ENCODE measurements at regions not wholly inside any gene's neighbourhood (a gene's known extent, or its start where the extent isn't known, plus 50 kb on each side); places are given as distances from the start of the nearest gene placed in this dataset.

- 74 to 78% (median 75%) methylated on average over 8 of the region's 8 CpGs for WGBS, 3 donors
- Histone ChIP-seq H3K27ac (no peak overlapping the region), H3K9me3 (no peaks in the 10 kb centered on the region), H3K4me3 (no peak overlapping the region), H3K4me1 (ENCODE audit: insufficient read depth) (no peaks in the 10 kb centered on the region), H3K27me3 (no peaks in the 10 kb centered on the region), H3K36me3 (no peaks in the 10 kb centered on the region)
- TF ChIP-seq POLR2A (IDR thresholded peaks at IDR 0.05), result no peak
- TF ChIP-seq CTCF (IDR thresholded peaks at IDR 0.05), result no peak
- no peak for TF ChIP-seq EP300 (IDR thresholded peaks at IDR 0.05)
- no peak for DNase-seq
- intact Hi-C loops (cut with DNase I), result no loop called here
Measured at GRCh38 chr11:134711588-134711987, 299.5 kb upstream of the B3GAT1 start.

- H3K27ac ChIP-seq, result no peak overlapping the region
- no peaks in the 10 kb centered on the region for H3K4me1 ChIP-seq (ENCODE audit: insufficient read depth)
- H3K4me3 ChIP-seq, result no peak overlapping the region
- H3K36me3 ChIP-seq, result no peaks in the 10 kb centered on the region
- no peaks in the 10 kb centered on the region for H3K27me3 ChIP-seq
- 60 to 76% (median 73%) methylated on average over 4 of the region's 4 CpGs for WGBS, 3 donors
- DNase-seq, result no peak
- H3K9me3 ChIP-seq, result no peaks in the 10 kb centered on the region
- intact Hi-C loops (cut with DNase I), result no loop called here
- TF ChIP-seq EP300 (IDR thresholded peaks at IDR 0.05), result no peak
- TF ChIP-seq POLR2A (IDR thresholded peaks at IDR 0.05), result no peak
- TF ChIP-seq CTCF (IDR thresholded peaks at IDR 0.05), result no peak
Measured at GRCh38 chr11:134710861-134711407, 298.9 kb upstream of the B3GAT1 start.

GRCh38 chr11:134705858-134706257 lies 293.8 kb upstream of the B3GAT1 start:
- Histone ChIP-seq H3K27me3 (no peaks in the 10 kb centered on the region), H3K9me3 (no peaks in the 10 kb centered on the region), H3K4me1 (ENCODE audit: insufficient read depth) (no peaks in the 10 kb centered on the region), H3K4me3 (no peak overlapping the region), H3K36me3 (no peaks in the 10 kb centered on the region), H3K27ac (no peak overlapping the region)
- intact Hi-C loops (cut with DNase I), result no loop called here
- 45 to 60% (median 54%) methylated on average over 3 of the region's 3 CpGs for WGBS, 3 donors
- no peak for DNase-seq
- TF ChIP-seq CTCF (IDR thresholded peaks at IDR 0.05), result no peak
- TF ChIP-seq EP300 (IDR thresholded peaks at IDR 0.05), result no peak

- Histone ChIP-seq H3K9me3 (no peaks in the 10 kb centered on the region), H3K4me1 (ENCODE audit: insufficient read depth) (no peaks in the 10 kb centered on the region), H3K4me3 (no peak overlapping the region), H3K36me3 (no peaks in the 10 kb centered on the region), H3K27ac (no peak overlapping the region), H3K27me3 (no peaks in the 10 kb centered on the region)
- WGBS, 3 donors, result 80 to 85% (median 83%) methylated on average over 5 of the region's 5 CpGs
- DNase-seq, result no peak
- intact Hi-C loops (cut with DNase I), result no loop called here
- no peak for TF ChIP-seq EP300 (IDR thresholded peaks at IDR 0.05)
- TF ChIP-seq POLR2A (IDR thresholded peaks at IDR 0.05), result no peak
- TF ChIP-seq CTCF (IDR thresholded peaks at IDR 0.05), result no peak
Measured at GRCh38 chr11:134702827-134703226, 290.8 kb upstream of the B3GAT1 start.
